GM19351 (cell line): ENCODE measurements at regions not wholly inside any gene's neighbourhood (a gene's known extent, or its start where the extent isn't known, plus 50 kb on each side); places are given as distances from the start of the nearest gene placed in this dataset.
"Not testable (repeated sequence)": the region's sequence is repeated elsewhere in the genome, so short reads cannot be mapped to it uniquely, and the experiment has no call there.

Experiments used
- ATAC-seq: cut with Tn5 transposase; IDR thresholded peaks from one replicate; pipeline ENCODE4 v1.9.1; 2021; ENCODE audit warnings: mild to moderate bottlenecking, moderate library complexity; ENCODE audit not compliant: unreplicated experiment

DNA sequence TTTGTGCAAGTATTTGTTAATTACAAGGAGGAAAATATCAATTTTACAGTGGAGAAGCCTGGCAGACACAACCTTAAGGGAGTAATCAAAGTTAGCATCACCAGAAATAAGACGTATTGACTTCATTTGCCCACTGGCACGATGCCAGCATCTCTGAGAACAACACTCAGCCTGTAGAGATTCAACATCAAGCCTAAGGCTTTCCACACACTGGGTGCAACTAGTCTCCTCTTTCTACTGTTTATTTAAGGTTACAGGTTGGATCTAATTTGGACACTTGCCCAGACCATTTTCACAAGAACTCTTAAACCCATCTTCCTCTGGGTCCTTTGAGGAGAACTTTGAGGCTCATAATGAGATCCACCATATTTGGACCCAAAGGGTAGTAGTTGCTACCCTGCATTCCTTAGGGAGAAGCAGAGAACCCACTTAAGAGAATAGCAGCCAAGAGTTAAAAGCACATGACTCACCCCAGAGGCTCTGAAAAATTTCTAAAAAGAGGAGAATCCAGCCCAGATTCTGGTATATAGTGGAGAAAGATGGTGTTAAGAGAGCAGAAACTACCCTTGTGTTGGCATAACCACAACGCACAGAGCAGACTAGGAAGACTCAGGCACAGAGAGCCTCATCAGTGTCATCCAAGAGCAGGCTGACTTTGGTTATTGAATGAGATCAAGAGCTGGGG, 97.3 kb downstream of the CCDC71L start:
- no peak for ATAC-seq

DNA sequence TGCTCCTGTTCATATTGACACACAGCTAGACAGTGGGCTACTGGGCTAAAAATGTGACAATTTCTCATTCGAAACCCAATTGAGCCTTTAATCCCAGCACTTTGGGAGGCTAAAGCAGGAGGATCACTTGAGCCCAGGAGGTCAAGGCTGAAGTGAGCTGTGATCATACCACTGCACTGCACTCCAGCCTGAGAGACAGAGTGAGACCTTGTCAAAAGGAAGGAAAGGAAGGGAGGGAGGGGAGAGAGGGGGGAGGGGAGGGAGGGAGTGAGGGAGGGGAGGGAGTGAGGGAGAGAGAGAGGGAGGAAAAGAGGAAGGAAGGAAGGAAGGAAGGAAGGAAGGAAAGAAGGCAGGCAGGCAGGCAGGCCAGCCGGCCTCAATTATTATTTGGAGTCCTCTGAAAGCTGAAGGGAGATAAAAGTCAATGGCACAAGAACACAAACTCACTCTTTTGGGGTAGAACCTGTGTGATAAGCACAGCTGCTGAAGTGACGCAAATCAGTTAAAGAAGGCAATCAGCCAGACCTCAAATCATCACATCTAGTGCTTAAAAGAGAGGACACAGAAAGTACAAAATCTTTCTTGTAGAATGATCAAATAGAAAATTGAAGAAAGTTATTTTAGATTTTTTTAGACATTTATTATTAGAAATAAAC, 98.1 kb downstream of the CCDC71L start:
- ATAC-seq: no peak

DNA sequence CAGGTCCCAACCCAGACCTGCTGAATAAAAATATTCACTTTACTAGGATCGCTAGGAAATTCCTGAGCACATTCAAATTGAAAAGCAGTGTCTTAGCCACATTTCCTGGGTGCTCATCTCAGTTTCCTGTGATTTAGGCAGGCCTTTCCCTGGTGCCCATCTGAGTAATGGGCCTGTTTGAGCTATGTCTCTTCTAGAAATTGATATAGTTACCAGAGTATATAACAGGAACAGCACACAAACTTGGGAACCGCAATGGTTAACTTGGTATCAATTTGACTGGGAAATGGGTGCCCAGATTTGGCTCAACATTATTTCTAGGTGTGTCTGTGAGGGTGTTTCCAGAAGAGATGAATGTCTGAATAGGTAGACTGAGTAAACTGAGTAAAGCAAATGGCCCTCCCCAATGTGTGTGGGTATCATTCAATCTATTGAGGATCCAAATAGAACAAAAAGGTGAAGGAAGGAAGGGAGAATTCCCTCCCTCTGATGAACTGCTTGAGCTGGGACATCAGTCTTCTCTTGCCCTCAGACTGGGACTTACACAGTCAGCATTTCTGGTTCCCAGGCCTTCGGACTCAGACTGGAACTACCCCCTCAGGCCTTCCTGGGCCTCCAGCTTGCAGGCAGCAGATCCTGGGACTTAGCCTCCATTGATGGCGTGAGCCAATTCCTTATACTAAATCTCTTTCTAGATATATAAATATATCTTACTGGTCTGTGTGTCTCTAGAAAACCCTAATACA, 99.1 kb downstream of the CCDC71L start:
- peak; percentile 67 for ATAC-seq

DNA sequence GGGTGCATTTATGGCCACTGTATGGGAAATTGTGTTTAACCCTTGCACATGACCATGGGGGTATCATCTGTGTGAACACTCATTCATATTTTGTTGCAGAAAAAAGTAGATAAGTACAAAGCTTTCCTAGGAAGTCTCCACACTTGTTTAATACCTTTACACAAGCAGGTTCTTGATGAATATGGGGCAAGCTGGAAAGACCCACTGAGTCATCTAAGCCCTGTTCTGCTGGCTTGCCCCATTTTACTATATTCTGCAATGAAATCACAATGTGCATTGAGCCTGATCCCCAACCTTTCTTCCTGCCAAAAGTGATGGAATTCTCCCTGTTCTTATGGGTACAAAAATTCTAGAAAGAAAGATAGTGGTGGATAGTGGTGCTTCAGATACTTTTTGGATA, 99.8 kb downstream of the CCDC71L start:
- no peak for ATAC-seq

DNA sequence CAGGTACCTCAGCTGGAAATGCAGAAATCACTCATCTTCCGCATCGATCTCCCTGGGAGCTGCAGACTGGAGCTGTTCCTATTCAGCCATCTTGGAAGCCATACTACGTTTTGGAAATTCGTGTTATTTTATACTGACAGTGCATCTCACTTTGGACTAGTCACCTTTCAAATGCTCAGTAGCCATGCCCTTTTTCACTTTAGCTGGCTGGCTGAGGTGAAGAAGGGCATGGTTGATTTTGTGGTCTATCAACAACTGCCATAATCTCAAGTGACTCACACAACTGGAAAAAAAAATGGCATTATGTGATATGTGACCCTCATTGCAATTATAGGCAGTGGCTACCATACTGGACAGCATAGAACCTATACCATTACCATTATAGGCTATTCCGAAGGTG, 100.5 kb downstream of the CCDC71L start:
- ATAC-seq: no peak

DNA sequence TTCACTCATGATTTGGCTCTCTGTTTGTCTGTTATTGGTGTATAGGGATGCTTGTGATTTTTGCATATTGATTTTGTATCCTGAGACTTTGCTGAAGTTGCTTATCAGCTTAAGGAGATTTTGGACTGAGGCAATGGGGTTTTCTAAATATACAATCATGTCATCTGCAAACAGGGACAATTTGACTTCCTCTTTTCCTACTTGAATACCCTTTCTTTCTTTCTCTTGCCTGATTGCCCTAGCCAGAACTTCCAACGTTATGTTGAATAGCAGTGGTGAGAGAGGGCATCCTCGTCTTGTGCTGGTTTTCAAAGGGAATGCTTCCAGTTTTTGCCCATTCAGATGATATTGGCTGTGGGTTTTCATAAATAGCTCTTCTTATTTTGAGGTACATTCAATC, 104.7 kb downstream of the CCDC71L start:
- ATAC-seq: not testable (repeated sequence)

DNA sequence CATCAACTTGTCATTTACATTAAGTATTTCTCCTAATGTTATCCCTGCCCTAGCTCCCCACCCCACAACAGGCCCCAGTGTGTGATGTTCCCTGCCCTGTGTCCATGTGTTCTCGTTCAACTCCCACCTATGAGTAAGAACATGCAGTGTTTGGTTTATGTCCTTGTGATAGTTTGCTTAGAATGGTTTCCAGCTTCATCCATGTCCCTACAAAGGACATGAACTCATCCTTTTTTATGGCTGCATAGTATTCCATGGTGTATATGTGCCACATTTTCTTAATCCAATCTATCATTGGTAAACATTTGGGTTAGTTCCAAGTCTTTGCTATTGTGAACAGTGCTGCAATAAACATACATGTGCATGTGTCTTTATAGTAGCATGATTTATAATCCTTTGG, 106.3 kb downstream of the CCDC71L start:
- ATAC-seq: not testable (repeated sequence)

DNA sequence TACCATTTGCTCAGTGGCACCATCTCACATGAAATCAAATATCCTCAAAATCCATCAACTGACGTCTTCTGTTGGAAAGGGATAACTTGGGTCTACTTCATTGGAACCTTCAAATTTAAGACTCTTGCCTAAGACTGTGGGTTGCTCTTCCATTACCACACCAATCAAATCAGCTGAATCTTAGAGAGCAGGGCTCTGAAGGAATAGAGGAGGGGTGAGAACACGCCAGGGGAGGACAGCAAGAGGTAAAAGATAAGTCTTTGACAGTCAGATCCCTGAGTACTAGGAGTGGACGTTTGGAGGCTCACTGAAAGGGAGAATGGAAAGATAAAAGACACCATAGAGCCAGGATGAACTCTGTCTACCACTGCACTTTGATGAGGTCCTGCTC, 107.5 kb downstream of the CCDC71L start:
- ATAC-seq: no peak

DNA sequence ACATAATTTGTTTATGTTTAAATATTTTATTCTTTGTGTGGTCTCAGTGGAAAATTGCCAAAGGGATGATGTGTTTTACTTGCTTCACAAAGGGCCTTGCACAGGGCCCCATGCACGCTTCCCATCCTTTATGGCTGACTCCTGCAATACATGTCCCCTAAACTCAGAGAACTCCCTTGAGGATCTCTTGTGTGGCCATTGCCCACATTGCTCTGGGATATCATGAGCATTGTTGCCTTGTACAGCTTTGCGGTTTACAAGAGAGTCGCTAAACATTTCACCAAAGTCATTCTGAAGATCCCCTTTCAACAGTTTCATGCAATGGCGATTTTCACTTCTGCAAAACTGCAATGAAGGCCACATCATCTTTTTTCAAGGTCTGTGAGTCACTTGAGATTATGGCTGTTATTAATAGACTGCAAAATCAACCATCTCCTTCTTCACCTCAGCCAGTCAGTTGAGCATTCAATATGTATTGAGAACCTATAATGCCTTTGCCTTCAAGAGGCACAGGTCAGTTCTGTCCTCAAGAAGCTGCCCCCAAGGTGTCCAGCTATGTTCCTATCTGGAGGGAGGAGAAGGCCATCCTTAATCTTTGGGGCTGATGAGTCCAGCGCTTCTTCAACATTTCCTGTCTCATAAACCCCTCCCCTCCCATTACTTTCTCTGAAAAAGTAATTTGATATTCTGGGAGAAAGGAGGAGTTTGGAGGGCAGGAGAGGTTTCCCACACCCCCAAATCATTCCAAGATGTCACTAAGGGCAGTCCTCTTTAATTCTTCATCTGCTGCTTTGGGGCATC, 108.1 kb downstream of the CCDC71L start:
- peak; percentile 97 for ATAC-seq

DNA sequence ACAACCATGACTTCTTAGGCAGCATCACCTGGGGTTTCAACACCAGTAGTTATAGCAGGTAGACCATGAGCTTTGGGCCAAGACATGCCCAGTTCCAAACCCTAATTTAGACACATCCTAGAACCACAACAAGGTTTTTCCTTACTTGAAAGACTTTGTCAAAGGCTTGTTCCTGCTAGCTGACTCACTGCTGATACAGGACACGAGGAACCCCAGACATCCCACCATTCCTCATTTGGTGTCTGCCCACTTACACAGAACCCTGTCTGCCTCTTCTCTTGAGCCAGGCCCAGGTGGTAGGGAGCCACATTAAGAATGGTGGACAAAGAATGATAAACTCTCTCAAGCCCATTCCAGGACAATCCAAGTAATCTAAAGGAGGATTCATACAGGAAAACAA, 109.0 kb downstream of the CCDC71L start:
- ATAC-seq: no peak

DNA sequence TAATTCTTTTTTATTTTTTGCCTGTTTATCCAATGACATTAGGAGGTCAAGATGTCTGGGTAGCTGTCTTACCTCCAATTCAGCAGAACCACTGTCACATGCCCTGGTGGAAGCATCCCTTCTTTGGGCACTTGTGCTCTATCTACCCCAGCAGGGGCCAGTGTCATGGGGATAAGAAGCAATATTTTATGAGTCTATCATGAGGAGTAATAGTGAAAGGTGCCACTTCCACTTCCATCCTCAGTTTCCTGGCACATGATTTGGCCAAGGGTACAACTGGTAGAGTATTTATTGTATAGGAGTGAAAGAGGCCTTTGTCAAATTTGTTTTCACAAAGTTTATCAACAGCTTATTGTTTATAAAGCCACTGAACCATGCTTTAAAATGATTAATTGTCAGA, 112.5 kb downstream of the CCDC71L start:
- ATAC-seq: no peak

DNA sequence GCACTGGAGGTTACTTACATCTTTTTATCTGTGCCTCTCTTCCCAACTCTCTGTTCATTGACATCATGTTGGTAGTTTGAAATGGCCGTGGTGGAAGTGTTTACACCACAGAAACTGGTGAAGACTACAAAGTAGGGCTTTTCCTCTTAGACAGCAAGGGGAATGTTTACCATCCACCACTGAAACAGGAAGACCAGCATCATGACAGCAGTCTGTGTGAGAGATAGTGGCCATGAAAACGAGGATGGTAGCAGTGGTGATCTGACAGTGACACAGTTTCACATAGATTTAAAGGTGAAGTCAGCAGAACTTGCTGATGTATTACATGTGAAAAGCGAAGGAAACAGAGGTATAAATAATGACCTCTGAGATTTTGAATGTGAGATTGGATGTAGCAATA, 115.7 kb downstream of the CCDC71L start:
- peak; percentile 60 for ATAC-seq

DNA sequence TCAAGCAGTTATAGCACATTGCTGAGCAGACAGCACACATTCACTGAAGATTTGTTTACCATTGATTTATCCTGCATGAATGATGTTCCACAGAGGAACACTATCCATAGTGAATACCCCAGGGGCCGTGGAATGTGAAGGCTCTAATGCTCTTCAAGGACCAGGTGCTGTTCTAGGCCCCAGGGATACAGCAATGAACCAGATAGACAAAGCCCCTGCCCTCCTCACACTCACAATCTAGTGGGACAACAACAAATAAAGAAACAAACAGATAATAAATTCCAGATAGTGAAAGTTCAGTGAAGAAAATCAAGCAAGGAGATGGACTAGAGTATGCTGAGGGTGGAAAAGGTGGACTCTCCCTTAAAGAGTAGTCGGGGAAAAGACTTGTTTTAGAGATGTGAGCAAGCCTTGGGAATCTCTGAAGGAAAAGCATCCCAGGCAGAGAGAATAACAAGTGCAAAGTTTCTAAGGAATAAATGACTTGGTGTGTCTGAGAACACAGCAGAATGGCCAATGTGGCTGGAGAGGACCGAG, 117.7 kb downstream of the CCDC71L start:
- no peak for ATAC-seq

DNA sequence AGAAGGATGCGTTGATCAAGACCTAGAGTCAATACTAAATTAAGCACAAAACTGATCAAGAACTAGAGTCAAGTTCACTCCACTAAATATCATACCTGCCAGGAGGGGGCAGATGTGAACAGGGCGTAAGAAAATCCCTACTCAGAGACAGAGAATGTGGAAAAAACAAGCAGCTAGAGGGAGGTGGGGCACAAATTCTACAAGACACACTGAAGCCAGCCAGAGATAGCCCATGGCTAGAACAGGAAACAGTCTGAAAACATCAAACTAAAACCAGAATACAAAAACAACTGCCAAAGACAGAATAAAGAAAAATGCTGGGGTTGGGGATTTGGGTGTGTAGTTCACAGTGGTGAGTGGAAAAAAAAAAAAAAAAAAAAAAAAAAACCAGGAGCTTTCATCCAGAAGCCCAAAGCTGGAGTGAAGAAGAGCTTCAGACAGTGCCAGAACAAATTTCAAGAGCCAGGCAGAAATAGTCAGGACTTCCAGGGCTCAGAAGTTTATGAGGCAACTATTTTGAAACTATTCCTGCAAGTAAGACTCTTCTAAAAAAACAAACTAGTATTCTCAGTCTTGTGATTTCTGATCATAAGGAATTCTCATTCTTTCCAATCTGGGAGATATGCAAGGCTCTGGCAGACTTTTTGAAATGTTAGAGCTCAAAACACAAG, 118.3 kb downstream of the CCDC71L start:
- peak; percentile 94 for ATAC-seq

DNA sequence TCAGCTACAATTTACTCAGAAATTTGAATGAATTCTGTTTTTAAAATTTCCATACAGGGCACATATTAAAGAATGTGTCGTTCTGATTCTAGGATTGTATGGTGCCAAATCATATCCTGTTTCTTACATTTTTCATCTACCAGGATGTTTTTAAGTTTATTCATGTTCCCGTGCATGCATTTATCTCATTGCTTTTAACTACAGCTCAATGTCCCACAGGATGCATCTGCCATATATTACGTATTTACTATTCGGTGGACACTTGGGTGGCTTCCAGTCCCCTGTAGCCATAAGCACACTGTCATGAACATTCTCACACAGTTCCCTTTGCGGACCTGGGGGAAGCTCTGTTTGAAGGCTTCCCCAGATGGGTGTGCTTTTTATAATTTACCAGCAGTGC, 122.3 kb downstream of the CCDC71L start:
- no peak for ATAC-seq

DNA sequence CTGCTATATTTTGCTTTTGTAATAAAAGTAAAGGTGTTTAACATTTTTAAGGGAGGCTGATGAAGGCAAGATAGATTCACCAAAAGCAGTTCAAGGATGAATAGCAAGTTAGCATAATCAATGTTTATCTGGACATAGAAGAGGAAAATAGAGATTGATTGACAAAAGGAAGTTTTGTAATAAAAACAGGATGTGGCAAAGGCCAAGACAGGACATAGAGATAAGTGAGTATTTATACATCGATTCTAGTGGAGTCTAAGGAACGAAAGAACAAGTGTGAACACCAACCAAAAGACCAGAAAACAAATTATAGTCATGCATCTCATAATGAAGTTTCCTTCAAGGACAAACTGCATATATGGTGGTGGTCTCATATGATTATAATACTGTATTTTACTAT, 123.8 kb downstream of the CCDC71L start:
- no peak for ATAC-seq

DNA sequence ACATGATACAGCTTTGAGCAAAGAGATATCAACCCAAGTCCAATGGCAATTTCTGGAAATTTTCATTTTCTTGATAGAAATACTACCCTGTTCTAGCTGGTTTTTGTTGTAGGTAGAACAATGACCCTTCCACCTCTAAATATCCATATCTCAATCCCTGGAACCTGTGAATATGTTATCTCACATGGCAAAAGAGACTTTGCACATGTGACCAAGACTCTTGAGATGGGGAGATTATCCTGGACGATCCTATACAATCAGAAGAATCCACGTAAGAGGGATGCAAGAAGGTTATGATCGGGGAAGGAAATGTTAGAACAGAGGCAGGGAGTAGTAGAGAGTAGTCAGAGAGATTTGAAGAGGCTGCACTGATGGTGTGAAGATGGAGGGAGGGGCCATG, 124.9 kb downstream of the CCDC71L start:
- no peak for ATAC-seq

DNA sequence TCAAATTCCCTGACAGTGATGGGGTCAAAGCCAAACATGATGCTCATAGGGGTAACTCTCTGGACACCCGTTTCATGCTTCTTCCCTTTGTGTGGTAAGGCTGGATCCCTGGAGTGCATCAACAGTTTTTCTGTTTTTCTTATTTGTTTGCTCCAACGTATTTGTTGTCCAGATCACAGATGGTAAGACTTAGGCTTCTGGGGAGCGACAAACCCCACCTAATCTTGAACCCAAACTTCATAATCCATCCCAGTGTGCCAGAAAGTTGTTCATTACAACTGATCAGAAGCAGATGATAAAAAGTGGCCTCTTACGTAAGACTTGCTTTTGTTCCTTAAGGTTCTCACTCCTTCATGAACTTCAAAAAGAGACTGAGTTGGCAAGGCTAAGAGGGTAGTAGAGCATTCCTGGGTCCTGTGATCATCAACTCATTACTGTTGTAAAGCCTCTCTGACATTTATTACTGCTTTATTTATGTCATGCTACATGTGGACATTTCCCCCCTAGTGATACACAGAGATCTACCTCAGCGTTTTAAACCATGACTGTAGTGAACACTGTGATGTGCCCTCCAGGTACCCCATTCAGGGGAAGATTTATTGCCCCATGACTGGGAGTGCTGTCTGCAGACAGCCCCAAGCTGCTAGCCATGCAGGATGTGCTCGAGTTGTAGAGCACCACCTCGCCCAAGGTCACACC, 125.6 kb downstream of the CCDC71L start:
- ATAC-seq: no peak

DNA sequence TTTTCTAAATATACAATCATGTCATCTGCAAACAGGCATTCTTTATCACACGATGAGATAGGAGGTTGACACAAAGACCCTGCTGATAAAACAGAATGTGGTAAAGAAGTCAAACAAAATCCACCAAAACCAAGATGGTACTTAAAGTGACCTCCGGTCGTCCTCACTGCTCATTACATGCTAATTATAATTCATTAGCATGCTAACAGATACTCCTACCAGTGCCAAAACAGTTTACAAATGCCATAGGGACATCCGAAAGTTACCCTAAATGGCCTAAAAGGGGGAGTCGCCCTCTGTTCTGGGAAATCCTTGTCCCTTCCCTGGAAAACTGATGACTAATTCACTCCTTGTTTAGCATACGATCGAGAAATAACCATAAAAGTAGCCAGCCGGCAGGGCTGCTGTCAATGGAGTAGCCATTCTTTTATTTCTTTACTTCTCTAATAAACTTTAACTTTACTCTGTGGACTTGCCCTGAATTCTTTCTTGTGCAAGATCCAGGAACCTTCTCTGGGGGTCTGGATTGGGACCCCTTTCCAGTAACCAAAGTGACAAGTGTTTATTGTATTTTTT, 126.6 kb downstream of the CCDC71L start:
- ATAC-seq: no peak

DNA sequence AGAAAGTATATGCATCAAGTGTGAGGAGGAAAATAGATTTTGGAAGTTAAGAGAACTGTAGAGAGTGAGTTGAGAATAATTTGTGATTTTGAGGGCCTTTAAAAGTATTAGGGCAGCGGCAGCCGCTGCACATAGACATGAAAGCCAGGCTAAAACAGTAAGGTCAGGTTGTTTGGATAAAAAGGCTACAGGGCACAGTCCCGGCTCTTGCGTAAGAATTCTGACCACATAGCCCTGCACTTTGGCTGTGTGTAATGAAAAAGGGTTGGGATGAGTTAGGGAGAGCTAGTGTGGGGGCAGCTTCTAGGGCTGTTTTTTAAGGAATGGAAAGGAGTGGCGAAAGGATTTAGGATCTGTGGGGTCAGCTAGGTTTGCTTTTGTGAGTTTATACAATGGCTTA, 130.8 kb downstream of the CCDC71L start:
- ATAC-seq: not testable (repeated sequence)
